Panc1 (cell line): ENCODE measurements at regions not wholly inside any gene's neighbourhood (a gene's known extent, or its start where the extent isn't known, plus 50 kb on each side); places are given as distances from the start of the nearest gene placed in this dataset.

Experiments used
- ATAC-seq: fragments of 200-7000 bp; cut with Tn5 transposase; 2 replicates; pipeline ENCODE4 v1.9.1; 2020; ENCODE audit warnings: mild to moderate bottlenecking, moderate library complexity
- BruUV-seq: library from RNA; stranded (reverse); fragments of 400-500 nt; replicated peaks from 2 replicates; lab custom pipeline; 2021; lab: Mats Ljungman, UMichigan
- CTCF ChIA-PET: fragments of 300-600 bp; sonication (Branson Sonifier 250); formaldehyde crosslinking; loops from one replicate; lab custom pipeline; 2022; ENCODE audit warnings: antibody characterized with exemption; lab: Charles Lee
- POLR2A ChIA-PET: fragments of 300-600 bp; sonication (Branson Sonifier 250); formaldehyde crosslinking; loops from one replicate; lab custom pipeline; 2022; ENCODE audit warnings: antibody characterized with exemption; lab: Charles Lee
- DNase-seq: peaks from one replicate; pipeline ENCODE4 v3.0.0-alpha.2; 2010; ENCODE audit warnings: low read depth, low spot score
- H3K27ac ChIP-seq: 2 replicates; pipeline ENCODE4 v1.5.1; 2011; ENCODE audit warnings: mild to moderate bottlenecking, low read length, inconsistent platforms
- H3K27me3 ChIP-seq: fragments of 200-500 bp; sonication (Bioruptor generic); 2 replicates; pipeline ENCODE4 v1.6.0; 2014; ENCODE audit warnings: low read length, inconsistent platforms; ENCODE audit not compliant: control insufficient read depth, insufficient read depth
- H3K36me3 ChIP-seq: fragments of 200-500 bp; sonication (Bioruptor generic); 2 replicates; pipeline ENCODE4 v1.5.1; 2014; ENCODE audit warnings: inconsistent platforms, mild to moderate bottlenecking, low read length, moderate library complexity; ENCODE audit not compliant: control insufficient read depth, insufficient read depth
- H3K4me1 ChIP-seq: 2 replicates; pipeline ENCODE4 v1.5.1; 2011; ENCODE audit warnings: inconsistent platforms, mild to moderate bottlenecking, low read length, moderate library complexity; ENCODE audit not compliant: control insufficient read depth, insufficient read depth
- H3K4me3 ChIP-seq, 2 experiments: 2 replicates each; pipeline ENCODE4 v1.5.1; 2011 to 2012; ENCODE audit warnings: low read depth in 2 of 2, low read length in 2 of 2, mild to moderate bottlenecking in 2 of 2, inconsistent platforms in 1 of 2, moderate library complexity in 1 of 2
- H3K9me3 ChIP-seq: fragments of 200-500 bp; sonication (Bioruptor generic); 2 replicates; pipeline ENCODE4 v1.5.1; 2014; ENCODE audit warnings: low read depth, mild to moderate bottlenecking, inconsistent platforms, low read length, moderate library complexity; ENCODE audit not compliant: control insufficient read depth, insufficient read depth
- POLR2AphosphoS5 ChIP-seq: IDR thresholded peaks from 2 replicates; pipeline ENCODE4 v1.6.1; 2012; ENCODE audit warnings: mild to moderate bottlenecking, low read depth, low read length, moderate library complexity
- REST ChIP-seq, 2 experiments: IDR thresholded peaks; 2 replicates each; pipeline ENCODE4 v1.6.1; 2011 to 2012; ENCODE audit warnings: low read depth in 2 of 2, control low read depth in 1 of 2, low read length in 1 of 2, mild to moderate bottlenecking in 1 of 2, moderate library complexity in 1 of 2; ENCODE audit not compliant: insufficient read depth in 1 of 2
- SIN3A ChIP-seq: IDR thresholded peaks from 2 replicates; pipeline ENCODE4 v1.6.1; 2012; ENCODE audit warnings: low read depth, mild to moderate bottlenecking, low read length, moderate library complexity, borderline replicate concordance; ENCODE audit not compliant: insufficient read depth
- TCF7L2 ChIP-seq: IDR thresholded peaks from 2 replicates; pipeline ENCODE4 v1.6.1; 2011; ENCODE audit warnings: mild to moderate bottlenecking, low read depth, low read length, inconsistent platforms
- in situ Hi-C: cut with HindIII; loops from 2 replicates; pipeline ENCODE4 v1.10.0; 2016; ENCODE audit warnings: low sequenced_read_pairs, low pct_unique_long_range_greater_than_20kb
- intact Hi-C: fragments of 100-400 bp; cut with micrococcal nuclease; formaldehyde crosslinking; loops from one replicate; pipeline ENCODE4 v1.10.0; 2022; ENCODE audit not compliant: unreplicated experiment
- TF ChIP-seq, protein P1 (sequence below): fragments of 450-650 bp; IDR thresholded peaks from 2 replicates; pipeline ENCODE4 v1.5.1; 2017; ENCODE audit warnings: mild to moderate bottlenecking

DNA sequence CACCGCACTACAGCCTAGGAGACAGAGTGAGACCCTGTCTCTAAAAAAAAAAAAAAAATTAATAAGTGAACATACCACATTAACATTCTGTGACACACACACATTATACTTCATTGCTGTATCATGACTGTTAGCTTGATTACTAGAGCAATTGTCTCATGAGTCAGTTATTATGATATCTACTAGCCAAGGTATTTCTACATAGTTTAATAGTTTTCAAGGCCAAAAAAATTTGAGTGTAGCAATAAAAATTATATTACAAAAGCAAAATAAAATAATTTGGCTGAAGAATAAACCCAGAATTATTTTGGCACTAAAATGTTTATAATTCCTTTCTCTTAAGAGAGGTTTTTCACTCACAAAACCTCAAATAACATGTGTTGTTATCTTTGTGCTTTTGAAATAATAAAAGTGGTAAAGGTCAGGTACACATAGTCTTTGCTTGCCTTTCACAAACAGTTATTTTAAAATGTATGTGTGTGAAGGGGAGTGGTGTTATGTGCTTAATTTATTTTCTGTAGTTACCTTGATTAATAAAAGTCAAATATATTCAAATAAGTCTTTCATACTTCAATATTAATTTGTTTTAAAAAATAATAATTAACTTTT, 136.9 kb upstream of the SPOPL start:
- no peak for DNase-seq
- Histone ChIP-seq H3K9me3 (no peaks in the 10 kb centered on the region), H3K27ac (no peak overlapping the region), H3K4me3 (no peak overlapping the region), H3K36me3 (no peaks in the 10 kb centered on the region), H3K27me3 (no peaks in the 10 kb centered on the region), H3K4me1 (no peaks in the 10 kb centered on the region)
- TF ChIP-seq TCF7L2 (no peak), SIN3A (no peak), REST (IDR thresholded peaks at IDR 0.05; ENCODE audit: insufficient read depth in 1 of 2, low read depth in 2 of 2, low read length in 1 of 2) (no peak), POLR2AphosphoS5 (no peak)
- TF ChIP-seq, protein P1, sequence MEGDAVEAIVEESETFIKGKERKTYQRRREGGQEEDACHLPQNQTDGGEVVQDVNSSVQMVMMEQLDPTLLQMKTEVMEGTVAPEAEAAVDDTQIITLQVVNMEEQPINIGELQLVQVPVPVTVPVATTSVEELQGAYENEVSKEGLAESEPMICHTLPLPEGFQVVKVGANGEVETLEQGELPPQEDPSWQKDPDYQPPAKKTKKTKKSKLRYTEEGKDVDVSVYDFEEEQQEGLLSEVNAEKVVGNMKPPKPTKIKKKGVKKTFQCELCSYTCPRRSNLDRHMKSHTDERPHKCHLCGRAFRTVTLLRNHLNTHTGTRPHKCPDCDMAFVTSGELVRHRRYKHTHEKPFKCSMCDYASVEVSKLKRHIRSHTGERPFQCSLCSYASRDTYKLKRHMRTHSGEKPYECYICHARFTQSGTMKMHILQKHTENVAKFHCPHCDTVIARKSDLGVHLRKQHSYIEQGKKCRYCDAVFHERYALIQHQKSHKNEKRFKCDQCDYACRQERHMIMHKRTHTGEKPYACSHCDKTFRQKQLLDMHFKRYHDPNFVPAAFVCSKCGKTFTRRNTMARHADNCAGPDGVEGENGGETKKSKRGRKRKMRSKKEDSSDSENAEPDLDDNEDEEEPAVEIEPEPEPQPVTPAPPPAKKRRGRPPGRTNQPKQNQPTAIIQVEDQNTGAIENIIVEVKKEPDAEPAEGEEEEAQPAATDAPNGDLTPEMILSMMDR: no peak
- BruUV-seq: no TSS peak
- in situ Hi-C loops (no loop called here), intact Hi-C loops (no loop called here)
- POLR2A ChIA-PET: no interaction called here
- CTCF ChIA-PET: no interaction called here
- ATAC-seq: no peak

GRCh38 chr2:138365581-138365980, 136.0 kb upstream of the SPOPL start:
- in situ Hi-C loops: no loop called here
- H3K36me3 ChIP-seq: no peaks in the 10 kb centered on the region
- intact Hi-C loops: no loop called here
- no peaks in the 10 kb centered on the region for H3K9me3 ChIP-seq
- no peaks in the 10 kb centered on the region for H3K27me3 ChIP-seq
- TF ChIP-seq, protein P1: no peak
- TF ChIP-seq SIN3A: no peak
- TF ChIP-seq REST (IDR thresholded peaks at IDR 0.05; ENCODE audit: insufficient read depth in 1 of 2, low read depth in 2 of 2, low read length in 1 of 2): no peak
- TF ChIP-seq TCF7L2: no peak
- no TSS peak for BruUV-seq
- no peak for ATAC-seq
- ChIA-PET CTCF (no interaction called here), POLR2A (no interaction called here)
- no peaks in the 10 kb centered on the region for H3K4me1 ChIP-seq
- no peak overlapping the region for H3K4me3 ChIP-seq
- DNase-seq: no peak
- no peak overlapping the region for H3K27ac ChIP-seq
